ENCODE measurements at regions not wholly inside any gene's neighbourhood (a gene's known extent, or its start where the extent isn't known, plus 50 kb on each side); places are given as distances from the start of the nearest gene placed in this dataset.

DNA sequence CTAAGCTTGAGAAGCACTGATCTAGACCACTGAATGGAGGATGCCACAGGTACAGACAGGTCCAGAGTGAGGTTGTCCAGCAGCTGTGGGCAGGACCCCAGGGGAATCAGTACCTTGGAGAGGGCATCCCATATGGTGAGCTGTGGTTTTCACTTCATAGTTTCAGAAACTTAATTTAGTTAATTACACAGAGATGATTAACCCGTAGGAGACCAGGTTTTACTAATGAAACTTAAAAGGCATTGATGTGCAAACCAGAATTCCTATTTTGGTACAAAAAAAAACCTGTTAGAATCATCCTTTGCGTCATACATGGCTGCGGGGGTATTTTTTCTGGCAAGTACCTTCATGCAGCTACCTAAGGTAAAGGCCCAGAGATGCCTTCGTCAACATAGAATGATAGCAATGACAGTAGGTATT, 159.3 kb downstream of the DACT1 start:
- Histone ChIP-seq H3K9me3 (ENCODE audit: control insufficient read depth, insufficient read depth, low read length) (no peaks in the 10 kb centered on the region), H3K9ac (ENCODE audit: low read depth, low read length) (no peak overlapping the region), H3K4me1 (ENCODE audit: control insufficient read depth, insufficient read depth, low read length) (no peaks in the 10 kb centered on the region), H3K27ac (ENCODE audit: low read depth, low read length) (no peak overlapping the region), H3K4me3 (ENCODE audit: low read depth, low read length) (no peak overlapping the region), H3K27me3 (ENCODE audit: control insufficient read depth, insufficient read depth, low read length) (no peaks in the 10 kb centered on the region), H3K36me3 (ENCODE audit: control insufficient read depth, insufficient read depth, low read length) (no peaks in the 10 kb centered on the region)

DNA sequence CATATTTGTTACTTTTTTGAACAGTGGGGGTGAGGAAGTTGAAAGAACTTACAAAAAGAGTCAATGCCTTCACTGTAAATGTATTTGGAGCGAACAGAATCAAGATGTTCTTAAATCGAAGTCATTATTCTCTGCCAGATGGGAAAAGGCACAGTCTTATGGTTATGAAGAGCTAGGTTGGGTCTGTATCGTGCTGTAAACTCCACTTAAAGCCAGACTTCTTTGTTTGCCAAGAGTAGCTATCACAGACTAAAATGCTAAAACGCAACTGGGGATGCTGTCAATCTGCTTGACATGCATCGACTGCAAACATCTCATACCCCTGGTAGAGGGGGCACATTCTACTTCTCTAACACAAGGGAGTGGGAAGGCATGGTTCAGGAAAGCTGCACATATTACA, 160.4 kb downstream of the DACT1 start:
- Histone ChIP-seq H3K27me3 (ENCODE audit: control insufficient read depth, insufficient read depth, low read length) (no peaks in the 10 kb centered on the region), H3K27ac (ENCODE audit: low read depth, low read length) (no peak overlapping the region), H3K9me3 (ENCODE audit: control insufficient read depth, insufficient read depth, low read length) (no peaks in the 10 kb centered on the region), H3K9ac (ENCODE audit: low read depth, low read length) (no peak overlapping the region), H3K4me1 (ENCODE audit: control insufficient read depth, insufficient read depth, low read length) (no peaks in the 10 kb centered on the region), H3K4me3 (ENCODE audit: low read depth, low read length) (no peak overlapping the region), H3K36me3 (ENCODE audit: control insufficient read depth, insufficient read depth, low read length) (no peaks in the 10 kb centered on the region)

DNA sequence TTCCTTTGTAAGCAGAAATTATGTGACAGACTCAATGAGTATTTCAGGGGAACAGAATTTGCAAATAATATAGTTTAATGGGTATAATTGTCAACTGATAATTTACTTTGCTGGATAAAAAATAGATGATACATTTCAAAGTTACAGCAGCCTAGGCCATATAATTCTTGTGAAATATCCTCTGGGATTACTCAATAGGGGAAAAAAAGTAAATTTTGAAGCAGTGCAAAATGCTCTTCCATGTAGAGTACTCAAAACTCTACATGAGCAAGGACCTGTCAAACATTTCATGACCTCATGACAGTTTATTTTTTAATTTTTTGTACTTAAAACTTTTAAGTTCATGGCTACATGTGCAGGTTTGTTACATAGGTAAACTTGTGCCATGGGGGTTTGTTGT, 163.3 kb downstream of the DACT1 start:
- Histone ChIP-seq H3K4me3 (ENCODE audit: low read depth, low read length) (no peak overlapping the region), H3K9ac (ENCODE audit: low read depth, low read length) (no peak overlapping the region), H3K27ac (ENCODE audit: low read depth, low read length) (no peak overlapping the region), H3K36me3 (ENCODE audit: control insufficient read depth, insufficient read depth, low read length) (no peaks in the 10 kb centered on the region), H3K27me3 (ENCODE audit: control insufficient read depth, insufficient read depth, low read length) (no peaks in the 10 kb centered on the region), H3K4me1 (ENCODE audit: control insufficient read depth, insufficient read depth, low read length) (no peaks in the 10 kb centered on the region), H3K9me3 (ENCODE audit: control insufficient read depth, insufficient read depth, low read length) (no peaks in the 10 kb centered on the region)

DNA sequence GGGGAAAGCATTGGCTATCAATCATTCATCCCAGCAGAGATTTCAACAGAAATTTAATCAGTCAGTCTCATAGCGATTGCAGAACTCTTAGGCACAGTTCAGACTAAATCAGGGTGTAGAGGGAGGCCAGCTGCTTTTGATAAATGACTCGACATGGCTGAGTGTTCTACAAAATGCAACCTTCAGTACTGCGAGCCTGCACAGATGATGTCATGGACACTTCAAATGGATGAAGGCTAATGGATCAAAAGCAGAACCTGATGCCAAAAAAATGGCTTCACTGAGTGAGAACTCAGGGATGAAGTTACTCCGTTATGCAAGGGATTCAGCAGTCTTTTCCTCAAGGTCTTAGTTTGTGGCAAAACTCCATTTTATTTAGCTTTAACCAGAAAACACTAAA, 167.3 kb downstream of the DACT1 start:
- Histone ChIP-seq H3K4me3 (ENCODE audit: low read depth, low read length) (no peak overlapping the region), H3K9me3 (ENCODE audit: control insufficient read depth, insufficient read depth, low read length) (no peaks in the 10 kb centered on the region), H3K27ac (ENCODE audit: low read depth, low read length) (no peak overlapping the region), H3K9ac (ENCODE audit: low read depth, low read length) (no peak overlapping the region), H3K4me1 (ENCODE audit: control insufficient read depth, insufficient read depth, low read length) (no peaks in the 10 kb centered on the region), H3K36me3 (ENCODE audit: control insufficient read depth, insufficient read depth, low read length) (no peaks in the 10 kb centered on the region), H3K27me3 (ENCODE audit: control insufficient read depth, insufficient read depth, low read length) (no peaks in the 10 kb centered on the region)

DNA sequence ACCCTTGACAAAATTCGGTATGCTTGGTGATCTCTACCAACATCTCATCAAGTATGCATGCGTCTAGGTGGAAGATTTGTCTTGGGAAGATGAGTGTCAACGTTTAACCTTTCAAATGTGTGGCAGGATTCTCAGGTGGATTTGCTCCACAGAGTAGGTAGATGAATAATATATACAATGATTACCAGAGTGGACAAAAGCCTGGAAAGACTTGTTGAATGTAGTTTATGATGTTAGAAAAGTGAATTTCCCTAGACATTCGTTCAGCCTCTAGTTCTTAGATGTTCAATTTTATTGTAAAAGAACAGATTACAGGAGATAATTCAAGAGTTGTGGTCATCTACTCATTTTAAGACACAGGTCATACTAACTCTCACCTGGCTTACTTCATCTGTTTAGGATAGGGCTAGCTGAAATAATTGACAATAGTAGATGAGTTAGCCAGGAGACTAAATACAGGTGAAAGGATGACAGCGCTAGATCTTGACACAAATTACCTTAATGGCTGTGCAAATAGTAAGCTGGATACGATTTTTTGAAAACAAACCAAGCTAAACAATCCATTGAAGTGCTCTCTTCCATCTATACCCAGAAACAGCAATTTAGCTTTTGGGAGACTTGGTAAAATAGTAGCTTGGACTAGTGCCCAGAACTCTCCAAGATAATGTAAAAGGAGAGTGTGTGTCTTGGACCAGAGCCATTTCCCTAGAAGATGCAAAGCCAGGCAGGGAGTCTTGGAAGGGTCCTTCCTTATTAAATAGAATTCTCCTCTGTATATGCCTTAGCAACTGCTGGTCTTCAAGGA, 168.0 kb downstream of the DACT1 start:
- Histone ChIP-seq H3K9ac (ENCODE audit: low read depth, low read length) (no peak overlapping the region), H3K4me3 (ENCODE audit: low read depth, low read length) (no peak overlapping the region), H3K36me3 (ENCODE audit: control insufficient read depth, insufficient read depth, low read length) (no peaks in the 10 kb centered on the region), H3K27ac (ENCODE audit: low read depth, low read length) (no peak overlapping the region), H3K9me3 (ENCODE audit: control insufficient read depth, insufficient read depth, low read length) (no peaks in the 10 kb centered on the region), H3K4me1 (ENCODE audit: control insufficient read depth, insufficient read depth, low read length) (no peaks in the 10 kb centered on the region), H3K27me3 (ENCODE audit: control insufficient read depth, insufficient read depth, low read length) (no peaks in the 10 kb centered on the region)

DNA sequence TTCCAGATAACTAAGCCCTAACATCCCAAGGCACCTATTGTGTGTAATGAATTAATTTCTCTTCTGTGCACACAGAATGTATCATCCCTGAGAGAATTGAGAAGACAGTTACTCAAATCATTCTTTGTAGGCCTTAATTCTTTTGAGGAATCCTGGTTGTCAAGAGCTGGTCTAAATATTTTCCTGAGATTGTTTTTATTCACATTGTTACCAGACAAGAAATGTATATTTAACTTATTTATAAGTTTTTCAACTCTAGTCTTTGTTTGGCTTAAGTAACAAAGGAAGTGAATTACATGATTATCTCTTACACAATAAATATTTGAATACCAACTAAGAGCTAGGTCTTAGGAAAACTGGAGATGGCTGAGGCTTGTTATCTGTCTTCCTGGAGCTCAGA, 169.4 kb downstream of the DACT1 start:
- no peaks in the 10 kb centered on the region for H3K9me3 ChIP-seq (ENCODE audit: control insufficient read depth, insufficient read depth, low read length)
- H3K4me3 ChIP-seq (ENCODE audit: low read depth, low read length): no peak overlapping the region
- H3K4me1 ChIP-seq (ENCODE audit: control insufficient read depth, insufficient read depth, low read length): no peaks in the 10 kb centered on the region
- no peaks in the 10 kb centered on the region for H3K36me3 ChIP-seq (ENCODE audit: control insufficient read depth, insufficient read depth, low read length)
- H3K27ac ChIP-seq (ENCODE audit: low read depth, low read length): no peak overlapping the region
- no peak overlapping the region for H3K9ac ChIP-seq (ENCODE audit: low read depth, low read length)
- H3K27me3 ChIP-seq (ENCODE audit: control insufficient read depth, insufficient read depth, low read length): no peaks in the 10 kb centered on the region

DNA sequence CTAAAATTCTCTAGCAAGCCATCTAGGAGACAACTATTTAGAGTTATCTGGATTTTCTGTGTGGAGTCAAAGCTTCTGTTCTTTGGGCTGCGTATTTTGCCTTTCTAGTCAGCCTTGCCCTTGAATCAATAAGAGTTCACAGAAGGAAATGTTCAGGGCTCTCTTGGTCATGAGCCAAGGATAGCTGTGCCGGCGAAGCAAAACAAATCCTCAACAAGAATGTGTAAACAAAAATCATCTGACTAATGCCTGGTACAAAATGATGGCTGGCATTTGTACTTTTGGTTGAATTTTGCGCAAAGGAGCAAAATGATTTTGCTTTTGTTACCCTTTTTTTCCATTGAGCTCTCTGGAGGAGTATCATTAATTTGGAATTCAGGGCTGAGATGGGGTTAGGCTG, 171.1 kb downstream of the DACT1 start:
- Histone ChIP-seq H3K36me3 (ENCODE audit: control insufficient read depth, insufficient read depth, low read length) (no peaks in the 10 kb centered on the region), H3K27me3 (ENCODE audit: control insufficient read depth, insufficient read depth, low read length) (no peaks in the 10 kb centered on the region), H3K27ac (ENCODE audit: low read depth, low read length) (no peak overlapping the region), H3K9me3 (ENCODE audit: control insufficient read depth, insufficient read depth, low read length) (no peaks in the 10 kb centered on the region), H3K9ac (ENCODE audit: low read depth, low read length) (no peak overlapping the region), H3K4me1 (ENCODE audit: control insufficient read depth, insufficient read depth, low read length) (no peaks in the 10 kb centered on the region), H3K4me3 (ENCODE audit: low read depth, low read length) (no peak overlapping the region)

DNA sequence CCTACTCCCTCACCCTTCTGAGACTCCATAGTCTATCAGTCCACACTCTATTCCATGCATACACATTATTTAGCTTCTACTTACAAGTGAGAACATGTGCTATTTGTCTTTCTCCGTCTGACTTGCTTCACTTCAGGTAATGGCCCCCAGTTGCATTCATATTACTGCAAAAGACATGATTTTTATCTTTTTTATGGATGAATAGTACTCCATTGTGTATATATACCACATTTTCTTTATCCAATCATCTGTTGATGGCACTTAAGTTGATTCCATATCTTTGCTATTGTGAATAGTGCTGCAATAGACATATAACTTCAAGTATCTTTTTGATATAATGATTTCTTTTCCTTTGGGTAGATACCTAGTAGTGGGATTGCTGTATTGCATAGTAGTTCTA, 171.8 kb downstream of the DACT1 start:
- Histone ChIP-seq H3K27ac (ENCODE audit: low read depth, low read length) (no peak overlapping the region), H3K9me3 (ENCODE audit: control insufficient read depth, insufficient read depth, low read length) (no peaks in the 10 kb centered on the region), H3K4me3 (ENCODE audit: low read depth, low read length) (no peak overlapping the region), H3K4me1 (ENCODE audit: control insufficient read depth, insufficient read depth, low read length) (no peaks in the 10 kb centered on the region), H3K36me3 (ENCODE audit: control insufficient read depth, insufficient read depth, low read length) (no peaks in the 10 kb centered on the region), H3K9ac (ENCODE audit: low read depth, low read length) (no peak overlapping the region), H3K27me3 (ENCODE audit: control insufficient read depth, insufficient read depth, low read length) (no peaks in the 10 kb centered on the region)

DNA sequence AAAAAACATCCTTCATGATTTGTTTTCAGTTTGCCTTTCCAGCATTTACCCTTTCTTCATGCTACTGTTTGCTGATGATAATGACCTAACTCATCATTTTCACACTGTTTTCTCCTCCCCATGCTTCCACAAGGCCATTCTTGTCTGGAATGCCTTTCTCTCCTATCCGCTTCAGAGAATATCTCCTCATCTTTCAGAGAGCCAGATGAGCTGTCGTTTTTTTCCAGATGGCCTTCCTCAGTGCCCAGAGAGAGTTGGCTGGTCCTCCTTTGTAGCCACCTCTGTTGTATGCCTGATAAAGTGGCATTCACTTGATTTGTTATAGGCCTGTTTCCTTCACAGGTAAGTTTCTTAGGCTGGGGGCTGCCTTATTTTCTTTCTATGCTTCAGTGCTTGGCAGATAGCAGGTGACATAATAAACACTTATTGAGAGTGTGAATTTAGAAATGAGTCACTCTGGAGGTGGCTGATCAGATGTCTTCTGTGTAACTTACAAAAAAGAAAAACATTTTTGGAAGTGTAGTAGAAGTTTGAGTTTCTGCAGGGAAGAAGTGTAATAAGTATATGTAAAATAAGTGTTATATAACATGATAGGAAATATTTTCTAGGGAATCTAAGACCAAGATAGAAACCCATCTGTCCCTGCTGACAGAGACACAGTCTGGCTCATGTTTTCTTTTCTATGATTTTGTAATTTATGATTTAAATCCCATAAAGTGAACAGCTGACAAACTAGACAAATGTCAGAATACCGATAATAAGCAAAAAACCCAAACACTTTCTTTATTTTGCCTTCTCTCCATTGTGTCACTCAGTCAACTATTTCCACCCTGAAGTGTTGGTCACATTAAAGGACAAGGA, 174.5 kb downstream of the DACT1 start:
- no peak overlapping the region for H3K4me3 ChIP-seq (ENCODE audit: low read depth, low read length)
- H3K27ac ChIP-seq (ENCODE audit: low read depth, low read length): no peak overlapping the region
- no peaks in the 10 kb centered on the region for H3K27me3 ChIP-seq (ENCODE audit: control insufficient read depth, insufficient read depth, low read length)
- H3K9me3 ChIP-seq (ENCODE audit: control insufficient read depth, insufficient read depth, low read length): no peaks in the 10 kb centered on the region
- no peaks in the 10 kb centered on the region for H3K4me1 ChIP-seq (ENCODE audit: control insufficient read depth, insufficient read depth, low read length)
- H3K36me3 ChIP-seq (ENCODE audit: control insufficient read depth, insufficient read depth, low read length): no peaks in the 10 kb centered on the region
- H3K9ac ChIP-seq (ENCODE audit: low read depth, low read length): no peak overlapping the region

DNA sequence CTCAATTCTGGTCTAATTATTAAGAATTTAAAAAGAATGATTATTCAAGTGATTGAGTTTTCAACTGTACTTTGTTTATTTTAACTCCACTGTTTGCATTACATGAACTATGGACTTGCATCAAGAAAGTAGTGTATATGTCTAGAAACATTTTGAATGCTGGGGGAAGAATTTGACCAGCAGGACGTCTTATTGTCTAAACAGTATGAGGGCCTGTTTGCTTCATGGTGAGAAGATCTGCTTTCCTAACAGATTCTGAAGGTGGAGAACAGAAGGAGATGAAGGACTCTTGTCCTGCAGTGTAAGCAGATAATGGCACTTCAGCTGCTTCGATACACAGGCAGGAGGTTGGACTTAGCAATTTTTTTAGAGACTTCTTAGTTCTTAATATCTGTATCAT, 176.0 kb downstream of the DACT1 start:
- no peak overlapping the region for H3K4me3 ChIP-seq (ENCODE audit: low read depth, low read length)
- H3K9ac ChIP-seq (ENCODE audit: low read depth, low read length): no peak overlapping the region
- no peaks in the 10 kb centered on the region for H3K36me3 ChIP-seq (ENCODE audit: control insufficient read depth, insufficient read depth, low read length)
- H3K4me1 ChIP-seq (ENCODE audit: control insufficient read depth, insufficient read depth, low read length): no peaks in the 10 kb centered on the region
- no peaks in the 10 kb centered on the region for H3K27me3 ChIP-seq (ENCODE audit: control insufficient read depth, insufficient read depth, low read length)
- no peak overlapping the region for H3K27ac ChIP-seq (ENCODE audit: low read depth, low read length)
- H3K9me3 ChIP-seq (ENCODE audit: control insufficient read depth, insufficient read depth, low read length): no peaks in the 10 kb centered on the region

DNA sequence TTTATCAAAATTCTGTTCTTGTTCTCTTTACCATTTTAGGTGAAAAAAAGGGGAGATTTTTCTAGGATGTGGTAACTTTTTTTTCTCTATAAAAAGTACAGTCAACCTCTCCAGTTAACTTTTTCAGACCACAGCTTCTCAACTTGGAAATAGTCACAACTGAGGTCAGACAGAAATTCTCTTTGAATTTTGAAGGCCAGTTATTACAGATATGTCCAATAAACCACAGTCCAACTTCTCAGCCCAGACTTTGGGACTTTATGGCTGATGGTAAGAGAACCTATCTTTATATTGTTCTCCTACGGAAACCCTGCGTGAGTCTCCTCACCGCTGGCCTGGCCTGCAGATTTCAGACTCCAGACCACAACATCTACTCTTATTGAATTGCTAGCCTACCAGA, 176.7 kb downstream of the DACT1 start:
- H3K27me3 ChIP-seq (ENCODE audit: control insufficient read depth, insufficient read depth, low read length): no peaks in the 10 kb centered on the region
- H3K4me1 ChIP-seq (ENCODE audit: control insufficient read depth, insufficient read depth, low read length): no peaks in the 10 kb centered on the region
- H3K9me3 ChIP-seq (ENCODE audit: control insufficient read depth, insufficient read depth, low read length): no peaks in the 10 kb centered on the region
- H3K9ac ChIP-seq (ENCODE audit: low read depth, low read length): no peak overlapping the region
- no peak overlapping the region for H3K27ac ChIP-seq (ENCODE audit: low read depth, low read length)
- H3K4me3 ChIP-seq (ENCODE audit: low read depth, low read length): no peak overlapping the region
- H3K36me3 ChIP-seq (ENCODE audit: control insufficient read depth, insufficient read depth, low read length): no peaks in the 10 kb centered on the region

Data from HUES48 (cell line).